IPS DF 19.7 (cell line): ENCODE measurements at regions not wholly inside any gene's neighbourhood (a gene's known extent, or its start where the extent isn't known, plus 50 kb on each side); places are given as distances from the start of the nearest gene placed in this dataset.
"Not testable (repeated sequence)": the region's sequence is repeated elsewhere in the genome, so short reads cannot be mapped to it uniquely, and the experiment has no call there.

ENCODE experiments used
- DNase-seq: peaks from one replicate; pipeline ENCODE4 v3.0.0-alpha.2; 2013; ENCODE audit warnings: low read depth, low spot score

DNA sequence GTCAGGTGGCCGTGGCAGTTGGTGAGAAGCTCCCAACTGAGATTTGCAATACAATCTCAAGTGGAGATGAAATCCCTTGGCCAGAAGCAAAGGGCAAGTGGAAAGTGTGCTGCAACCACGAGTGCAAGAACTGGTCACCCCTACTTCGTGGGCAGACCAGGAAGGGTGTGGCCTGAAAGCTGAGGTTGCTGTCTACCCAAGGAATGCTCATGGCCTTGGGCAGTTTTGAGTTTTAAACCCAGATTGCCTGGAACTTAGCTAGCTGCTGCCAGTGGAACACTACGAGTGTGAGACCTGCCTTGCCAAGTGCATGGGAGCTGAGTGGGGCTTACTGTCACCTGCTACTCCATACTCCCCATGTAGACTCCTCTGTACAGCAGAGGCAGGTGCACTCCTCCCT, 113.3 kb upstream of the FAT3 start:
- no peak for DNase-seq

DNA sequence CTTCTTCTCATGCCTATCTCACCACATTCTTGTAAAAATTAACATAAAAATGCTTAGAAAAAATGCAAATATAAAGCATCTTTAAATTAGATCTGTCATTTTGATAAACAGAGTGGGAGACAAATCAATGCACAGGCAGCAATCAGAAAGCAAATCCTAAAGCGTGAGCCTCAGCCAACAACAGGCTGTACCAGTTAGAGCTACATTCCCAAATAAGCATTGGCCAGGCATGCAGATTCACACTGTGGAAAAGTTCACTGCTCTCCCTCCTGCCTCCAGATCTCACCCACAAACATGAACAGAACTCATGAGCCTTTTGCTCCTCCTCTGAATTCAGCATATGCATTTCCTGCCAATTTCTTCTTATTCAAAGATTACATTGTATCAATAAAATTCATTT, 115.2 kb upstream of the FAT3 start:
- DNase-seq: no peak

DNA sequence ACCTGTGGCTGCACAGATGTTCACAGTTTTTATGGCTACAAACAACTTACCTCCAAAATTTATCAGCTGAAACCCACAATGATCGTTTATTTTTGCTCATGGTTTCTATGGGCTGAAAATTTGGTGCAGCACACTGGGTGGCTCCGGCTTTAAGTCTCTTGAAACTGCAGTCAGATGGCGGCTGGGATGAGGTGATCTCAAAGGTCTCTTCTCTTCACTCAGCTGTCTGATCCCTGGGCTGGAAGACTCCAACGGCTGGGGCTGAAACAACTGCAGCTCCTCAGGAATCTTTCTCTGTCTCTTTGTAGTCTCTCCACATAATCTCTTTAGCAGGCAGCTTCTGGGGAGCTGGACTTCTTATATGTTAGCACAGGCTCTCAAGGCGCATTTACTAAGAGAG, 117.3 kb upstream of the FAT3 start:
- no peak for DNase-seq

DNA sequence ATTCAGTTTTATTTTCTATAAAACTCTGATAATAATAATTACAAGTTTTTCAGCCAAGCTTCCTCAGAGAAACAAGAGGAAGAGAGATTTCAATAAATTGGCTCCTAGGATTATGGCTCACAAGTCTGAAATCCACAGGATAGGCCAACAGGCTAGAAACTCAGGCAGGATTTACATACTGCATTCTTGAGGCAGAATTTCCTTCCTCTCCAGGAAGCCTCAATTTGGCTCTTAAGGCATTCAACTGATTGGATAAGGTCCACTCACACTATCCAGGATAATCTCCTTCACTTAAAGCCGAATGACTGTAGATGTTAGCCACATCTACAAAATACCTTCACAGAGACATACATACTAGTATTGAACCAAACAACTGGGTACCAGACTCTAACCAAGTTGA, 120.3 kb upstream of the FAT3 start:
- DNase-seq: peak; percentile 23

DNA sequence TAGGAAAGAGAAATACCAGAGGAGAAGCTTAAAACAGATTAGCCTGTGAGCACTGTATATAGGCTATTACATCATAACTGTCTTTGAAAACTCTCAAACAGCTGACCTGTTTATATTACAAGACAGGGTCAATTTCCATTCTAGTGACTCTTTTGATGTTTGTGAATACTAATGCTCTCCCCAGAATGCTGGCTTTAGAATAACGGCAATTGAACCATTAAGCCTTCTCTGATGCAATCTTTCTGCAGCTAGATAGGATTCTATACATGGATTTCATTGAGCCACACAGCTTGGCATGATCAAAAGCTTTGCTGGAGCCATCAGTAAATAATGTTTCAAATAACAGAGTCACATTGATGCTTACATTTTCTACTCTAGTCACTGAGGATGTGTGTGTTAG, 122.7 kb upstream of the FAT3 start:
- no peak for DNase-seq

DNA sequence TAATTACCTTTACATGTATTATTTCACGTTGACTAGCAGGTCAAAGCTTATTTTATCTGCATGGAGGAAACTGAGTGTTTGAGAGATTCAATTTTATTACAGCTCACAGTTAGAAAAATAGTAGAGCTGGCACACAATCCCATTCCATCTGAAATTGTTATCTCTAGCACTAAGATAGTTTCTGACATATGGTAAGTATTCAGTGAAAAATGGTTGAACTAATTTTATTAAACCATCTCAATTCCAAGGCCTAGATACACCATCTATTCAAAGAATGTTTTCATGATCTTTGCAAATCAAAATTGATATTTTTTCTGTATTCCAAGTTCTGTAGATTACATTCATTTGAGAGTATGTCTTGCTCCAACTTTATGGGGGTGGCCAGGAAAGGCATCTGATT, 125.4 kb upstream of the FAT3 start:
- no peak for DNase-seq

DNA sequence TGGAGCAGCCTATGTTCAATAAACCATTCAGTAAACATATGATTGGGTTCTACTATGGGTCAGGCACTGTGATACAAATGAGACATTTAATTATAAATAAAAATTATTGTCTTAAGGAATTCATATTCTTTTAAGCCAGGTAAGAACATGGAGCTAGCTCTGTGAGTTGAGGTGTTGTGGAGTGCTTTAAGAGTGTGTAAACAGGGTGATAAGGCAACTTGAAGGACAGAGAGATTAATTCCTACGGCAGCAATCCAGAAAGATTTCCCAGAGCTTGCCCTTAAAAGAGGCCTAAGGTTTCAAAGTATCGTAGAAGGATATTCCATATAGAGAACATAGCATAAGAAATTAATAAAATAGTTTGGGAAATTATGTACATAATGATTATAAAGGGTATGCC, 126.4 kb upstream of the FAT3 start:
- no peak for DNase-seq

DNA sequence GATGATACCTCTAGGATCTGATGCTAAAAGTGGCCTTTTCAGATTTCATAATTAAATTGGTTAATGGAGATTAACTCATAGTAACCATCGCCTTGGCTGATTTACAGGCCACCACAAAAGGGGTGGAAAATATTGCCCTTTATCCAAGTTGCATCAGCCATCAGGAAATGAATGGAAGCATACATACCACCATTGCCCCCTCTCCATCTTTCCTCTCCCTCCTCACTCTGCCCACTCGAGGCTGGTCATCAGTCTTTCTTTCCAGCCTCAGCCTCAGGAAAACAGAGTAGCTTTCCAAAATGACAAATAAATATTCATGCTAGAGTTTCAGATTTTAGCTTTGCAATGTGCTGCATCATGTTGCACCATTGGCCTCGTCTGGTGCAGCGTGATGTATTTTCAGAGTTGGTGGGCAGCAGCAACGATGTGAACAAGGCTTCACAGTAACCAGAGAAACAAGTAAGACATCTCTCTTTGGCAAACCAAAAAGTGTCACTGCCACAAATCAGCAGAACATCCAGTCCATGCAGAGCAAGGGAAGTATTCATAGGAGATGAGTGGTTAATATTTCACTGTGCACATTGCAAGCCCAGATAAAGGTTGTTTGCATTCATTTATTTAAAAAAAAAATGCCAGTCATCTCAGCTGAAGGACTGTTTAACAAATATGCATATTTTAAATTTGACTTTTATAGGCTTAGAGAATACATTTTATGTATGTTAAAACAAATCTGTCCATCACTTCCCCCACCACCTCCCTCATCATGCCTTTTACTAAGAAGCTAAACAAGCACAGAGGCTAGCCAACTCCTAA, 136.7 kb upstream of the FAT3 start:
- no peak for DNase-seq

DNA sequence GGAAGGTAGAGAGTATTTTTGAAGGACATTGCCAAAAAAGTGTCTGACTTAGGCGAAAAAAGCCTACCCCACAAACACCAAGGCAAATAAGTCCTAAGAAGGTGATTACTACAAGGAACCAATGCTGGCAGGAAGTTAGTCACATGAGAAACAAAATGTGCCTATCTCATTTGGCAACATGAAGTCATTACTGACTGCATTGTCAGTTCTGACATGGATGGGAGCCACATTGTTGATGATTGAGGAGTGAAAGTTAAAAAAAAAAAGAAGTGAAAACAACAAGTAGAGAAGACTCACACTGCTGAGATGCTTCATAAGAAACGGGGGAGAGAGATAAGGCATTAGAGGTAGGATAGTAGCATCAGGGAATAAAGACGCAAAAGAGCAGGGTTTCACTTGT, 141.5 kb upstream of the FAT3 start:
- DNase-seq: no peak

DNA sequence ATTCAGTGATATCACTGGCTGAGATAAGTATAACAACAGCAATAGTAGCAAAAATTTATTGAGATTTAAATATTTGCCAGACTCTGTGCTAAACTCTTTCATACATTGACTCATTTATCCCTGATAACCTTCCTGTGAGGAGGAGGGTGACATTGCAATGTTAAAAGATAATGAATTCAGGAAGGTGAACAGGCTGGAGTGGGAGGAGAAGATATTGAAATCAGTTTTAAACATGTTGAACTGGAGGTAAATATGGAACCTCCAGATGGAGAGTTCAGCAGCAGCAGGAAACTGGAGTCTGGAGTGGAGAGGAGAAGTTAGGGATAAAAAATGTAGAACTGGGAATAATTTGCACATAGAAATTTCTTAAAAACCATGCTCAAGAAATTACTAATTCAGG, 142.0 kb upstream of the FAT3 start:
- no peak for DNase-seq

DNA sequence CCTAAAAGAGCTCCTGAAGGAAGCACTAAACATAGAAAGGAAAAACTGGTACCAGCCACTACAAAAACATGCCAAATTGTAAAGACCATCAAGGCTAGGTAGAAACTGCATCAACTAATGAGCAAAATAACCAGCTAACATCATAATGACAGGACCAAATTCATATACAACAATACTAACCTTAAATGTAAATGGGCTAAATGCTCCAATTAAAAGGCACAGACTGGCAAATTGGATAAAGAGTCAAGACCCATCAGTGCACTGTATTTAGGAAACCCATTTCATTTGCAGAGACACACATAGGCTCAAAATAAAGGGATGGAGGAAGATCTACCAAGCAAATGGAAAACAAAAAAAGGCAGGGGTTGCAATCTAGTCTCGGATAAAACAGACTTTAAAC, 150.1 kb upstream of the FAT3 start:
- DNase-seq: not testable (repeated sequence)

DNA sequence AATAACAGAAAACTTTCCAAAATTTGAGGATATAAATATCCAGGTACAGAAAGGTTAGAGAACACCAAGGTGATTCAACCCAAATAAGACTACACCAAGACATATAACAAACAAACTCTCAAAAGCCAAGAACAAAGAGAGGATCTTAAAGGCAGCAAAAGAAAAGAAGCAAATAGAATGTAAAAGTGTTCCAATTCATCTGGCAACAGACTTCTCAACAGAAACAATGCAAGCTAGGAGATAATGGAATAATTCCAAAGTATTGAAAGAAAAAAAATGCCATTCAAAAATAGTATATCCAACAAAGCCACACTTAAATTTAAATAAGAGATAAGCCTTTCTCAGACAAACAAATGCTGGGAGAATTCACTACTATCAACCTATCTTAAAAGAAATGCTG, 153.0 kb upstream of the FAT3 start:
- DNase-seq: no peak

DNA sequence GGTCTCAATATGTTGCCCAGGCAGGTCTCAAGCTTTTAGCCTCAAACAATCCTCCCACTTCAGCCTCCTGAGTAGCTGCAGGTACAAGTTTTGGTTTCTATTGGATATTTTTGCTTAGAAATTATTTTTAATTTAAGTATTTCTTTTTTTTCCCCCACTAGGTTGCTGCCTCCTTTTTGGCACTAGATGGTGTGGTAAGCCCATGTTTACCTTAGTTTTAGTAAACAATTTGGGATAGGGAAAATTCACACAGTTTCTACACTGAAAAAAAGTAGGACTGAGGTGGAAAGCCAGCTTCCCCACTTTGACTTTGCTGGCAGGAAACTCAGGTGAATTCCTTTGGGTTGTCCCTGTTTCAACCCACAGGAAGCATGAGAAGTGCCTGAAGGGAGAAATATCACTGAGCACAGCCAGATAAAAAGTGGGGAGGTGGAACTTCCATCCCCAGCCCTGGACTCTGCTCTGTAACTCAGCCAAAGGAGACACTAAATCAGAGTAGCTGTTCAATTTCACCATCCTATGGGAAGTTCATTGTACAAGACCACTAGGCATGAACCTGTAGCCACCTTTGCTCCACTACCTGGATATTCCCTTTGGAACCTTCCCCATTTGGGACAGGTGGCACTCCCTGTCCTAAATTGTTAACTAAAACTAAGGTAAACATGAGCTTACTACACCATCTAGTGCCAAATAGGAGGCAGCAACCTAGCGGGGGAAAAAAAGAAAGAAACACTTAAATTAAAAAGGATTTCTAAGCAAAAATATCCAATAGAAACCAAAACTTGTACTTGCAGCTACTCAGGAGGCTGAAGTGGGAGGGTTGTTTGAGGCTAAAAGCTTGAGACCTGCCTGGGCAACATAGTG, 154.4 kb upstream of the FAT3 start:
- no peak for DNase-seq

DNA sequence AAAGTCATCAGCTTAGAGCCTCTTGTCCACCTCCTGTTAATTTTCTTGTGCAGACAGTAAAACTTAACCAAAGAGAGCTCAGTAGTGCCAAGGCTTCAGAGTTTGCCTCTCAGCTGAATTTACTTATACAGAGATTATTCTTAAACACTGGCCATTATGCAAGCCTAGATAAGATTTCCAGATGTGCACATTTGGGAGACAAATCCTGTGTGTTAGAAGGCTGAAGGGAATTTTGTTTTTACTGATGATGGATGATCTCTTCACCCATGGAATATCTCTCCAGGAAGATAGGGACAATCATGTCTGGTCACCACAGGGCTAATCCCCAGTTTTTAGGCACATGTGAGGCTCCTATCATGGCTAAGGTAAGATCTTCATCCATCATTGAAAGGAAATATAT, 157.6 kb upstream of the FAT3 start:
- DNase-seq: no peak

DNA sequence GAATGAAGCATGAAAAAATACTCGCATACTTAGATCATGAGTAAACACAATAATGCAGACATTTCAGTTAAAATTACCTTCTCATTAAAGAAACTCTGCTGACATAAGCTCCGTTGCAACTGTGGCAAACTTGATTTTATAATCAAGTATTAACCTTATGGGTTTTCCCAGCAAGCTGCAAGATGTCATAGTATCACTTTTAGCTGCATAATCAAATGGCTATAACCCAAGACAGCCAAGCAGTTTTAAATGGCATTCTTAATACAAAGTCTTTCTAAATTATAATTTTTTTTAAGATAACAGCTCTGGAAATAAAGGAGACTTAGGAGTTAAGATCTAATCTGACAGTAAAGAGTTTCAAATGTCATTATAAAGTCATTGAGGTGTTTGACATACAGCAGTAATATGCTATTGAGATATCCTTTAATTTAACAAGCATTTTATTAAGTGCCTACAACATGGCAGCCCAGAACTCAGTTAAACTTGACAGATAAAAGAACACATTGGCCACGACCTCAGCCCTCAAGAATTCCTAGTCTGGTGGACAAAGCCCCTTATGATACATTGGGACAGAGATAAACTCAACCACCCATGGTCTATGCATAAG, 163.1 kb upstream of the FAT3 start:
- no peak for DNase-seq

DNA sequence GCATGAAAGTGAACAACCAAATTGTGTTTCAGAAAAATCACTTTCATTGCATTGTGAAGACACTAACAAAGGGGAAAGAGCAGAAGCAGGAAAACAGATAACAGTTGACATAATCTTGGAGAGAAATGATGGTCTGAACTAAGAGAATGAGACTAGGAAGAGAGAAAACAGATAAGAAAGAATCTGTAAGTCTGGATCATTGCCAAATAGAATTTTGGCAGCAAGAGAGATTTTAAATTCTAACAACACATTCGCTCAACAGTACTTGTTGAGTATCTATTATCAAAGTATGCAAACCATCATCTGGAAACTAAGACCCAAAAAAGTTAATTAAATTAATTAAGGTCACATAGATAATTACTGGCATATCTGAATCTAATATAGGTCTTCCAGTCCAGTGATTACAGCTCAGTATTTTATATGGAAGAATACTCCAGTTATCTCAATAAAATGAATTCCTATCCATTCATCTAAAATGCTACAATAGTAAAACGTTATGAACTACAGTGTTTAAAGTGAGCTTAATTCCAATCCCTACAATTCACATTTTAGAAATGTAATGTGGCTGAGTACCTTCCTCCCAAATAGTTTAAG, 166.7 kb upstream of the FAT3 start:
- DNase-seq: no peak

DNA sequence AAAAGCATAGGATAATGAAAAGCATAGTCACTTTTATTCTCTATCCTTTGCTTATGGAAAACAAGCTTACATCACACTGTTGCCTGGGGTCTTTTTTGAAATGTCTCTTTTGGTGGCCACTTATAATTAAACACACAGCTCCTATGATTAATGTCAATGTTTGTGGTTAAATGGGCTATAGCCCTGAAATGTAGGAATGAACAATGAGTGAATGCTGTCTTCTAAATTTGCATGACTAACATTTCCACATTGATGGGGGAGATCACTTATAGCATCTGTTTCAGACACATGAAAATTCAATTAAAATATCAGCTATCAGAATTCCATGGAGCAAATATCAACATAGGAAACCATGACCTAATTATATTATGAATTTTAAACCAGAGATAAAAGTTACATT, 171.4 kb upstream of the FAT3 start:
- DNase-seq: no peak

DNA sequence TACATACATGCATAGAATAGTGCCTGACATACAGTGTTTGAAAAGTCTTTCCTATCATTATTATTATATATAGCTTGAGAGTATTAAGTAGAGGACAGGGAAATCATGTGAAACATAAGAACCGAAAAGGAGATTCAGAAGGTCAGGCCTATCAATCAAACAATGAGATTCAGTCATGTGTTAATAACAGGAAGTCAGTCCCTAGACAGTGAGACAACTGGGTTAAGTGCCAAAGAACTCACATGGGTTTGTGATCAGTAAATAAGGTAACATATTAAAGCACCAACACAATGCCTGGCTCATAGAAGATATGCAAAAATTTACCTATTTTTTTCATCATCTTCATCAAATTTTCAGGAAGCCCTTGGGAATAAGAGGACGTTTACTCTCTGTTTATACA, 174.3 kb upstream of the FAT3 start:
- DNase-seq: no peak

DNA sequence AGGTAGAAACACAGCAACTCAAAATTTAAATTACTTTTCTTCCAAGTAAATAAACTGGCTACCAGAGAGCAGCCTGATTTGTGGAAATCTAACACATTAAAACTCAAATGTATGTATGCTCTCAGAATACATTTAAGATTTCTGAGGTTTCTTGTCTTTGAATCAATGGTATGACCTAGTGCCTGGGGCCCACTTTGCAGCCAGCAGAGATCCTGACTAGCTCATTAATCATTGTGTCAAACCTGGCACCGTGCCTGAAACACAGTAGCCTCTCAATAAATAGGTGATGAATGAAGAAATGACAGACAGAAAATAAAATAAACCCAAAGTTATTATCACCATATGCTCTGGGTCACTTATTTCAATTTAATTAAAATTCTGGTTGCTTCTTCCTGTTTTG, 176.2 kb upstream of the FAT3 start:
- no peak for DNase-seq

DNA sequence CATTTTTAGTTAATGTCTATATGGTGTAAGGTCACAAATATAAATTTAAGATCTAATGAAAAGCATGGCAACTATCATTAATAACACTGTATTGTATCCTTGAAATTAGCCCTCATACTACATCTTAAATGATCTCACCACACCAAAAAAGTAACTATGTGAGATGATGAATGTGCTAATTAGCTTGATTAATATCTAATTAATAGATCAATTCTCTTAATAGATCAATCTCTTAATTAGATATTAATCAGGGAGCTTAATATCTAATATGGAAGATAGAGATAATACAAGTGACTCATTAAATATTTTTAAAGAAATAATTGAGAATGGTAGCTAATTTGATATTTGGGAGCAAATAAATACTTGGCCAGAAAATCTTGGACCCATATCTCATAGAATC, 178.5 kb upstream of the FAT3 start:
- DNase-seq: no peak

DNA sequence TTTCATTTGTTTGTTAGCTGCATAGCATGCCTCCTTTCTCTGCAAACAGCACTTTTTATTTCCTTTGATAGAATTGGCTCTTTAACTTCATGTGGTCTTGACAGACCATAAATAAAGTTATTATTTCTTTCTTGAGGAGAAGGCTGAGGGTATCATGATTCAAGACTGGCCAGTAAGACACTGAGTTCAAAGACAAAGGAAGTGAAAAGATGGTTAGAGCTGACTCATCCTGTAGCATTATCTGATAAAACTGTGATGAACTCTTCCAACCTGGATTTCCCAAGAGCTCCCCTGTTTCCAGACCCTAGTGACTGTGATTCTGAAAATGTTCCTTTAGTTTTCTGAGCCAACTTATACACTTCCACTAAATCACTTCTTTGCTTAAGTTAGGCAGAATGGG, 179.3 kb upstream of the FAT3 start:
- DNase-seq: no peak

DNA sequence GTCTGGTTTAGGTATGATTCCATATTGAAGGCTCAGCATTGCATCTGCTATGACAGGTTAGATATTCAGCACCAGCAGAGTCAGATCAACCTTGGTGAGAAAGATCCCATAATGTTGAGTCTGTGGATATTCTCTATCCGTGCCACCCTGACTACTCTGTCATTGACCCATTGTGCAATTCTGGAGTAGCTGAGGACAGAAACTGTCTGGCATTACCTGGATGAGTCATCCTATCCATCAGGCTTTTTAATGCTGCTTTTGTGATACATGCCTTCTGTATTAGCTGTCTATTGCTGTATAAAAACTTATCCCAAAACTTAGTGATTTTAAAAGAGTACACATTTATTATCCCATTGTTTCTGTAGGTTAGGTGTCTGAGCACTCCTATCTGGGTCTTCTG, 189.1 kb upstream of the FAT3 start:
- DNase-seq: no peak
